Calu3 (cell line): ENCODE measurements at regions not wholly inside any gene's neighbourhood (a gene's known extent, or its start where the extent isn't known, plus 50 kb on each side); places are given as distances from the start of the nearest gene placed in this dataset.

Experiments used
- BruUV-seq: library from RNA; stranded (reverse); fragments of 400-500 nt; replicated peaks from 2 replicates; lab custom pipeline; 2021; lab: Mats Ljungman, UMichigan
- CTCF ChIA-PET: fragments of 300-600 bp; sonication (Branson Sonifier 250); formaldehyde crosslinking; loops from one replicate; lab custom pipeline; 2022; ENCODE audit warnings: antibody characterized with exemption; lab: Charles Lee
- DNase-seq: peaks from one replicate; pipeline ENCODE4 v3.0.0; 2022
- H3K27ac Mint-ChIP-seq: one replicate; pipeline ENCODE4 v1.8.0; 2022; ENCODE audit warnings: mixed read lengths; ENCODE audit not compliant: unreplicated experiment
- H3K27me3 Mint-ChIP-seq: one replicate; pipeline ENCODE4 v1.8.0; 2022; ENCODE audit warnings: mixed read lengths; ENCODE audit not compliant: unreplicated experiment
- H3K36me3 Mint-ChIP-seq: one replicate; pipeline ENCODE4 v1.8.0; 2022; ENCODE audit warnings: mild to moderate bottlenecking, moderate library complexity, mixed read lengths; ENCODE audit not compliant: insufficient read depth, unreplicated experiment
- H3K4me1 Mint-ChIP-seq: one replicate; pipeline ENCODE4 v1.8.0; 2022; ENCODE audit warnings: mild to moderate bottlenecking, low read depth, mixed read lengths; ENCODE audit not compliant: unreplicated experiment
- H3K4me3 Mint-ChIP-seq: one replicate; pipeline ENCODE4 v1.8.0; 2022; ENCODE audit warnings: mild to moderate bottlenecking, low read depth, moderate library complexity, mixed read lengths; ENCODE audit not compliant: unreplicated experiment
- H3K9me3 Mint-ChIP-seq: one replicate; pipeline ENCODE4 v1.8.0; 2022; ENCODE audit warnings: low read depth, mixed read lengths; ENCODE audit not compliant: unreplicated experiment
- intact Hi-C: fragments of 100-400 bp; cut with micrococcal nuclease; formaldehyde crosslinking; loops from one replicate; pipeline ENCODE4 v1.10.0; 2022; ENCODE audit not compliant: unreplicated experiment
- TF ChIP-seq, protein P1 (sequence below): fragments of 200-600 bp; IDR thresholded peaks from one replicate; pipeline ENCODE4 v1.8.0; 2022; ENCODE audit warnings: antibody characterized with exemption; ENCODE audit not compliant: unreplicated experiment

DNA sequence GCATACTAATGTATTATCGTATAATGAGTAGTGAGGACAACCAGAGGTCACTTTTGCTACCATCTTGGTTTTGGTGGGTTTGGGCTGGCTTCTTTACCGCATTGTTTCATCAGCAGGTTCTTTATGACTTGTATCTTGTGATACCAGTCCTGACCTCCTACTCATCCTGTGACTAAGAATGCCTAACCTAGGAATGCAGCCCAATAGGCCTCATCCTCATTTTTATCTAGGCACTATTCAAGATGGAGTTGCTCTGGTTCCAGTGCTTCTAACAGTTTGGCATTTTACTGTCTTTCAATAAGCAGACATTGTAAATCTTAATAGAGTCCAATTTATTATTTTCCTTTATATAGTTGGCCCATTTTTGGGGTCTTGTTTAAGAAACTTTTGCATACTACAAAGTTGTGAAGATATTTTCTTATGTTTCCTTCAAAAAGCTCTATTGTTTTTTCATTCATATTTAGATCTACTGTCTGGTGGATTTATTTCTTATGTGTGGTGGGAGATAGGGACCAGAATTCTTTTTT lies 60.8 kb upstream of the RNU6-1 start:
- peak overlapping the region; percentile 55 for H3K27ac Mint-ChIP-seq
- no peak overlapping the region for H3K4me3 Mint-ChIP-seq
- no TSS peak for BruUV-seq
- CTCF ChIA-PET: no interaction called here
- intact Hi-C loops: no loop called here
- TF ChIP-seq, protein P1, sequence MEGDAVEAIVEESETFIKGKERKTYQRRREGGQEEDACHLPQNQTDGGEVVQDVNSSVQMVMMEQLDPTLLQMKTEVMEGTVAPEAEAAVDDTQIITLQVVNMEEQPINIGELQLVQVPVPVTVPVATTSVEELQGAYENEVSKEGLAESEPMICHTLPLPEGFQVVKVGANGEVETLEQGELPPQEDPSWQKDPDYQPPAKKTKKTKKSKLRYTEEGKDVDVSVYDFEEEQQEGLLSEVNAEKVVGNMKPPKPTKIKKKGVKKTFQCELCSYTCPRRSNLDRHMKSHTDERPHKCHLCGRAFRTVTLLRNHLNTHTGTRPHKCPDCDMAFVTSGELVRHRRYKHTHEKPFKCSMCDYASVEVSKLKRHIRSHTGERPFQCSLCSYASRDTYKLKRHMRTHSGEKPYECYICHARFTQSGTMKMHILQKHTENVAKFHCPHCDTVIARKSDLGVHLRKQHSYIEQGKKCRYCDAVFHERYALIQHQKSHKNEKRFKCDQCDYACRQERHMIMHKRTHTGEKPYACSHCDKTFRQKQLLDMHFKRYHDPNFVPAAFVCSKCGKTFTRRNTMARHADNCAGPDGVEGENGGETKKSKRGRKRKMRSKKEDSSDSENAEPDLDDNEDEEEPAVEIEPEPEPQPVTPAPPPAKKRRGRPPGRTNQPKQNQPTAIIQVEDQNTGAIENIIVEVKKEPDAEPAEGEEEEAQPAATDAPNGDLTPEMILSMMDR: no peak
- peaks cover 24% of the 10 kb centered on the region for H3K4me1 Mint-ChIP-seq
- H3K36me3 Mint-ChIP-seq: peaks cover 13% of the 10 kb centered on the region
- DNase-seq: no peak
- H3K9me3 Mint-ChIP-seq: no peaks in the 10 kb centered on the region
- H3K27me3 Mint-ChIP-seq: no peaks in the 10 kb centered on the region

DNA sequence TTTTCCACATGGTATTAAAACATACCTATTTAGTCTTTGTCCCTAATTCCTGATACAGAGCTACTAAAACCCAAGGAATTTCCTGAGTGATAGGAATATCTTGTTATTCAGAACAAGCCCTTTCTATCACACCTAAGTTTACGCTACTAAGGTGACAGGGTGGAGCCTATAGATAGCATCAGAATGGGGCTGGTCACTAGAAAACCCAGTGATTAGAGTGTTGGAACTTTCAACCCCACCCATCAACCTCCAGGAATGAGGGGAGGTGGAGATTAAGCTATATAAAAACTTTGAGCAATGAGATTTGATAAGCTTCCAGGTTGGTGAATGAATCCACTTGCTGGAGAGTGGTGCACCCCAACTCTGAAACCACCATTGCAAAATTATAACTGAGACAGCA lies 62.1 kb upstream of the RNU6-1 start:
- TF ChIP-seq, protein P1: no peak
- peaks cover 24% of the 10 kb centered on the region for H3K4me1 Mint-ChIP-seq
- no peak for DNase-seq
- no peak overlapping the region for H3K4me3 Mint-ChIP-seq
- H3K27ac Mint-ChIP-seq: no peak overlapping the region
- H3K9me3 Mint-ChIP-seq: peaks cover 2% of the 10 kb centered on the region
- peaks cover 13% of the 10 kb centered on the region for H3K36me3 Mint-ChIP-seq
- no TSS peak for BruUV-seq
- no peaks in the 10 kb centered on the region for H3K27me3 Mint-ChIP-seq
- intact Hi-C loops: no loop called here
- CTCF ChIA-PET: interaction anchor here (1.1 to 1.3 kb wide), 2 partner anchors 10 to 152 kb away, joined by 3 read pairs; partner anchors contain the start of gene PIAS1

DNA sequence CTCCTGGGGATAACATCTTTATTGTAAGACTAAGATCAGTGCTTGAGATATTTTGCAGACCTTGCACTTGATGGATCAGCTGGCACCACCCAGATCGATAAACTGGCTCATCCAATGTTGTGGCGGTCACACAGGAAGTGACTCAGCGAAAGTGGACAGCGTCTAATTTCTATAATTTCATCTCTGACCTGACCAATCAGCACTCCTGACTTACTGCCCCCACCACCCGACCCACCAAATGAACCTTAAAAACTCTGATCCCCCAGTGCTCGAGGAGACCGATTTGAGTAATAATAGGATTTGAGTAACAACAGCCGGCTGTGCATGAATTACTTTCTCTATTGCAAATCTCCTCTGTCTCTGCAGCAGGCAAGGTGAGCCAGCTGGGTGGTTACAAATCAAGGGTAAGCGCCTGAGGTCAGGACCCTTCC lies 62.7 kb upstream of the RNU6-1 start:
- peaks cover 13% of the 10 kb centered on the region for H3K36me3 Mint-ChIP-seq
- intact Hi-C loops: no loop called here
- no TSS peak for BruUV-seq
- CTCF ChIA-PET: interaction anchor here (1.1 to 1.3 kb wide), 2 partner anchors 11 to 151 kb away, joined by 3 read pairs; partner anchors contain the start of gene PIAS1
- peak; percentile 65 for DNase-seq
- peaks cover 24% of the 10 kb centered on the region for H3K4me1 Mint-ChIP-seq
- H3K27ac Mint-ChIP-seq: peak overlapping the region; percentile 59
- H3K4me3 Mint-ChIP-seq: peak overlapping the region; percentile 29
- no peaks in the 10 kb centered on the region for H3K27me3 Mint-ChIP-seq
- peaks cover 2% of the 10 kb centered on the region for H3K9me3 Mint-ChIP-seq
- TF ChIP-seq, protein P1: no peak

DNA sequence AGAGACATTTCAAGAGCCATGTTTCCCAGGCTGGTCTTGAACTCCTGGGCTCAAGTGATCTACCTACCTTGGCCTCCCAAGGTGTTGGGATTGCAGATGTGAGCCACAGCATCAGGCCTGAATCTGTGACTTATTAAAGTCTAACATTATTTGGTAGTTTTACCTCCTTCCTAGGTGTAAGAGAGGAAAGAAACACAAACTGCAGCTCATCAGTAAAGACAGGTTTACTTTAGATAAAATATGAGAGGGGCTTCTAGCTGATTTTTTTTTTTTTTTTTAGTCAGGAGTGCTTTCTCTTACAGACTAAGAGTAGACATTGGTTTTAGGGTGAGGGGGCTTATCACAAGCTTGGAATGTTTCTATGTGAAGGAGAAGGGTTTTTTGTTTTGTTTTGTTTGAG lies 63.9 kb upstream of the RNU6-1 start:
- Mint-ChIP-seq H3K27ac (no peak overlapping the region), H3K4me1 (peaks cover 24% of the 10 kb centered on the region), H3K27me3 (no peaks in the 10 kb centered on the region), H3K9me3 (peaks cover 2% of the 10 kb centered on the region), H3K36me3 (peaks cover 13% of the 10 kb centered on the region), H3K4me3 (no peak overlapping the region)
- intact Hi-C loops: no loop called here
- TF ChIP-seq, protein P1: no peak
- BruUV-seq: no TSS peak
- DNase-seq: no peak
- CTCF ChIA-PET: no interaction called here
